ENCODE measurements at regions not wholly inside any gene's neighbourhood (a gene's known extent, or its start where the extent isn't known, plus 50 kb on each side); places are given as distances from the start of the nearest gene placed in this dataset.
"Not testable (repeated sequence)": the region's sequence is repeated elsewhere in the genome, so short reads cannot be mapped to it uniquely, and the experiment has no call there.

- Mint-ChIP-seq H3K36me3 (ENCODE audit: low read depth) (no peaks in the 10 kb centered on the region), H3K4me3 (no peak overlapping the region), H3K9me3 (no peaks in the 10 kb centered on the region), H3K4me1 (no peaks in the 10 kb centered on the region), H3K27ac (no peak overlapping the region), H3K27me3 (peaks cover 18% of the 10 kb centered on the region)
- ATAC-seq: no peak
- DNase-seq: no peak
Measured at GRCh38 chr7:45255187-45255586, 97.6 kb downstream of the RAMP3 start.

GRCh38 chr7:45256309-45256708 lies 98.7 kb downstream of the RAMP3 start:
- Mint-ChIP-seq H3K4me1 (no peaks in the 10 kb centered on the region), H3K36me3 (ENCODE audit: low read depth) (no peaks in the 10 kb centered on the region), H3K4me3 (no peak overlapping the region), H3K27ac (no peak overlapping the region), H3K9me3 (no peaks in the 10 kb centered on the region), H3K27me3 (peaks cover 18% of the 10 kb centered on the region)
- DNase-seq: no peak
- no peak for ATAC-seq

- H3K27me3 Mint-ChIP-seq: peaks cover 18% of the 10 kb centered on the region
- DNase-seq (no peak), ATAC-seq (no peak)
- no peak overlapping the region for H3K4me3 Mint-ChIP-seq
- H3K27ac Mint-ChIP-seq: no peak overlapping the region
- H3K9me3 Mint-ChIP-seq: no peaks in the 10 kb centered on the region
- no peaks in the 10 kb centered on the region for H3K4me1 Mint-ChIP-seq
- no peaks in the 10 kb centered on the region for H3K36me3 Mint-ChIP-seq (ENCODE audit: low read depth)
Measured at GRCh38 chr7:45256775-45257174, 99.2 kb downstream of the RAMP3 start.

- H3K27ac Mint-ChIP-seq: no peak overlapping the region
- H3K36me3 Mint-ChIP-seq (ENCODE audit: low read depth): no peaks in the 10 kb centered on the region
- DNase-seq (no peak), ATAC-seq (no peak)
- H3K4me1 Mint-ChIP-seq: no peaks in the 10 kb centered on the region
- H3K27me3 Mint-ChIP-seq: peaks cover 18% of the 10 kb centered on the region
- no peak overlapping the region for H3K4me3 Mint-ChIP-seq
- H3K9me3 Mint-ChIP-seq: no peaks in the 10 kb centered on the region
Measured at GRCh38 chr7:45257284-45257683, 99.7 kb downstream of the RAMP3 start.

GRCh38 chr7:45258533-45259226 lies 101.1 kb downstream of the RAMP3 start:
- no peaks in the 10 kb centered on the region for H3K36me3 Mint-ChIP-seq (ENCODE audit: low read depth)
- H3K27me3 Mint-ChIP-seq: peaks cover 11% of the 10 kb centered on the region
- no peak overlapping the region for H3K27ac Mint-ChIP-seq
- peaks cover 7% of the 10 kb centered on the region for H3K9me3 Mint-ChIP-seq
- no peak for DNase-seq
- no peak overlapping the region for H3K4me3 Mint-ChIP-seq
- no peaks in the 10 kb centered on the region for H3K4me1 Mint-ChIP-seq
- ATAC-seq: no peak

- H3K27ac Mint-ChIP-seq: no peak overlapping the region
- no peaks in the 10 kb centered on the region for H3K36me3 Mint-ChIP-seq (ENCODE audit: low read depth)
- ATAC-seq: no peak
- no peak overlapping the region for H3K4me3 Mint-ChIP-seq
- H3K4me1 Mint-ChIP-seq: no peaks in the 10 kb centered on the region
- peaks cover 7% of the 10 kb centered on the region for H3K27me3 Mint-ChIP-seq
- peaks cover 7% of the 10 kb centered on the region for H3K9me3 Mint-ChIP-seq
- DNase-seq: no peak
Measured at GRCh38 chr7:45259227-45259596, 101.6 kb downstream of the RAMP3 start.

GRCh38 chr7:45259966-45260646 lies 102.5 kb downstream of the RAMP3 start:
- Mint-ChIP-seq H3K4me1 (no peaks in the 10 kb centered on the region), H3K36me3 (ENCODE audit: low read depth) (no peaks in the 10 kb centered on the region), H3K27me3 (peaks cover 7% of the 10 kb centered on the region), H3K4me3 (no peak overlapping the region), H3K9me3 (peaks cover 7% of the 10 kb centered on the region), H3K27ac (no peak overlapping the region)
- DNase-seq (peak; percentile 81), ATAC-seq (peak; percentile 78)

- Mint-ChIP-seq H3K36me3 (ENCODE audit: low read depth) (no peaks in the 10 kb centered on the region), H3K4me1 (no peaks in the 10 kb centered on the region), H3K27ac (no peak overlapping the region), H3K4me3 (no peak overlapping the region), H3K27me3 (peaks cover 17% of the 10 kb centered on the region), H3K9me3 (peaks cover 7% of the 10 kb centered on the region)
- no peak for DNase-seq
- ATAC-seq: no peak
Measured at GRCh38 chr7:45267262-45267661, 109.7 kb downstream of the RAMP3 start.

GRCh38 chr7:45268013-45268412 lies 110.4 kb downstream of the RAMP3 start:
- Mint-ChIP-seq H3K4me1 (no peaks in the 10 kb centered on the region), H3K4me3 (no peak overlapping the region), H3K36me3 (ENCODE audit: low read depth) (no peaks in the 10 kb centered on the region), H3K27ac (no peak overlapping the region), H3K9me3 (peaks cover 5% of the 10 kb centered on the region), H3K27me3 (peaks cover 17% of the 10 kb centered on the region)
- DNase-seq: no peak
- ATAC-seq: no peak

- DNase-seq: no peak
- no peaks in the 10 kb centered on the region for H3K4me1 Mint-ChIP-seq
- H3K27me3 Mint-ChIP-seq: peaks cover 17% of the 10 kb centered on the region
- ATAC-seq: no peak
- no peak overlapping the region for H3K4me3 Mint-ChIP-seq
- no peak overlapping the region for H3K27ac Mint-ChIP-seq
- no peaks in the 10 kb centered on the region for H3K9me3 Mint-ChIP-seq
- H3K36me3 Mint-ChIP-seq (ENCODE audit: low read depth): no peaks in the 10 kb centered on the region
Measured at GRCh38 chr7:45269192-45269591, 111.6 kb downstream of the RAMP3 start.

GRCh38 chr7:45278763-45279398 lies 121.3 kb downstream of the RAMP3 start:
- Mint-ChIP-seq H3K27ac (no peak overlapping the region), H3K36me3 (ENCODE audit: low read depth) (no peaks in the 10 kb centered on the region), H3K27me3 (peaks cover 19% of the 10 kb centered on the region), H3K4me1 (no peaks in the 10 kb centered on the region), H3K9me3 (peaks cover 6% of the 10 kb centered on the region), H3K4me3 (no peak overlapping the region)
- ATAC-seq: no peak
- no peak for DNase-seq

- not testable (repeated sequence) for H3K4me3 Mint-ChIP-seq; DNase-seq; H3K27me3 Mint-ChIP-seq; H3K27ac Mint-ChIP-seq; H3K36me3 Mint-ChIP-seq (ENCODE audit: low read depth); H3K4me1 Mint-ChIP-seq; ATAC-seq
- peaks cover 15% of the 10 kb centered on the region for H3K9me3 Mint-ChIP-seq
Measured at GRCh38 chr7:45289611-45290010, 132.0 kb downstream of the RAMP3 start.

GRCh38 chr7:45290880-45291279 lies 133.3 kb downstream of the RAMP3 start:
- no peak overlapping the region for H3K27ac Mint-ChIP-seq

GRCh38 chr7:45292481-45292880 lies 134.9 kb downstream of the RAMP3 start:
- Mint-ChIP-seq H3K4me3 (no peak overlapping the region), H3K9me3 (peaks cover 15% of the 10 kb centered on the region), H3K27me3 (peaks cover 9% of the 10 kb centered on the region), H3K27ac (no peak overlapping the region), H3K36me3 (ENCODE audit: low read depth) (no peaks in the 10 kb centered on the region), H3K4me1 (no peaks in the 10 kb centered on the region)
- ATAC-seq (no peak), DNase-seq (no peak)

More at GRCh38 chr7:45290880-45291279, 133.3 kb downstream of the RAMP3 start:
- Mint-ChIP-seq H3K4me3 (no peak overlapping the region), H3K9me3 (peaks cover 15% of the 10 kb centered on the region), H3K36me3 (ENCODE audit: low read depth) (no peaks in the 10 kb centered on the region), H3K27me3 (peaks cover 7% of the 10 kb centered on the region), H3K4me1 (no peaks in the 10 kb centered on the region)
- ATAC-seq (no peak), DNase-seq (no peak)

GRCh38 chr7:45293295-45293942 lies 135.8 kb downstream of the RAMP3 start:
- DNase-seq (no peak), ATAC-seq (no peak)
- H3K36me3 Mint-ChIP-seq (ENCODE audit: low read depth): no peaks in the 10 kb centered on the region
- peaks cover 11% of the 10 kb centered on the region for H3K27me3 Mint-ChIP-seq
- H3K9me3 Mint-ChIP-seq: peaks cover 10% of the 10 kb centered on the region
- no peak overlapping the region for H3K4me3 Mint-ChIP-seq
- H3K27ac Mint-ChIP-seq: no peak overlapping the region
- H3K4me1 Mint-ChIP-seq: no peaks in the 10 kb centered on the region

All from activated naive CD8-positive, alpha-beta T cell treated with anti-CD3 and anti-CD28 coated beads, Interleukin-2, amount 50 U/mL, for 24 hours (primary cell).